Adrenal gland (tissue), 5 donors: ENCODE measurements at regions not wholly inside any gene's neighbourhood (a gene's known extent, or its start where the extent isn't known, plus 50 kb on each side); places are given as distances from the start of the nearest gene placed in this dataset.

Experiments used
- CTCF ChIP-seq, 6 experiments: fragments of 450-650 bp in 4 of 6; fragments of 200-600 bp in 2 of 6; sonication (generic) in 1 of 6; IDR thresholded peaks; 1 replicate in 5 of 6; 2 replicates in 1 of 6; pipeline versions ENCODE4 v1.5.1 to v1.8.0; 2016 to 2021; ENCODE audit warnings: antibody characterized with exemption in 6 of 6, mild to moderate bottlenecking in 2 of 6, moderate library complexity in 1 of 6
- POLR2A ChIP-seq, 2 donors: fragments of 450-650 bp; IDR thresholded peaks; one replicate each; pipeline ENCODE4 v1.6.1; 2017; ENCODE audit warnings: antibody characterized with exemption in 2 of 2, mild to moderate bottlenecking in 2 of 2, moderate library complexity in 1 of 2
- donor health status: DM: no; HTN: no; CAD: no.

- TF ChIP-seq CTCF (IDR thresholded peaks at IDR 0.05) (no peak), POLR2A (IDR thresholded peaks at IDR 0.05) (no peak)
These were observed 75.7 kb upstream of the INCENP start for GRCh38 chr11:62048100-62048499.
